Osteocyte (in vitro differentiated cells): ENCODE measurements at regions not wholly inside any gene's neighbourhood (a gene's known extent, or its start where the extent isn't known, plus 50 kb on each side); places are given as distances from the start of the nearest gene placed in this dataset.

Source experiments
- DNase-seq: peaks from one replicate; pipeline ENCODE4 v3.0.0; 2021; ENCODE audit warnings: mixed read lengths; ENCODE audit not compliant: unreplicated experiment; ENCODE audit errors: extremely low spot score
- H3K27ac Mint-ChIP-seq: one replicate; pipeline ENCODE4 v1.8.0; 2021; ENCODE audit warnings: mild to moderate bottlenecking, mixed read lengths; ENCODE audit not compliant: unreplicated experiment
- H3K27me3 Mint-ChIP-seq: one replicate; pipeline ENCODE4 v1.8.0; 2021; ENCODE audit warnings: mixed read lengths; ENCODE audit not compliant: unreplicated experiment
- H3K36me3 Mint-ChIP-seq: one replicate; pipeline ENCODE4 v1.8.0; 2021; ENCODE audit warnings: mixed read lengths; ENCODE audit not compliant: unreplicated experiment
- H3K4me1 Mint-ChIP-seq: one replicate; pipeline ENCODE4 v1.8.0; 2021; ENCODE audit warnings: mixed read lengths; ENCODE audit not compliant: unreplicated experiment
- H3K4me3 Mint-ChIP-seq: one replicate; pipeline ENCODE4 v1.8.0; 2021; ENCODE audit warnings: mild to moderate bottlenecking, moderate library complexity, mixed read lengths; ENCODE audit not compliant: unreplicated experiment
- H3K9me3 Mint-ChIP-seq: one replicate; pipeline ENCODE4 v1.8.0; 2021; ENCODE audit warnings: mixed read lengths; ENCODE audit not compliant: unreplicated experiment
- CTCF ChIP-seq: fragments of 200-600 bp; sonication (generic); IDR thresholded peaks from 2 replicates; pipeline ENCODE4 v1.5.0; 2021; ENCODE audit warnings: antibody characterized with exemption, mild to moderate bottlenecking, moderate library complexity

- Mint-ChIP-seq H3K27ac (no peak overlapping the region), H3K4me1 (no peaks in the 10 kb centered on the region), H3K27me3 (no peaks in the 10 kb centered on the region), H3K9me3 (peaks cover 47% of the 10 kb centered on the region), H3K36me3 (no peaks in the 10 kb centered on the region), H3K4me3 (no peak overlapping the region)
- no peak for TF ChIP-seq CTCF
- DNase-seq = peak; percentile 54
Observed at GRCh38 chr1:4207842-4208692, 308.0 kb upstream of the C1orf174 start.

- Mint-ChIP-seq H3K27me3 (no peaks in the 10 kb centered on the region), H3K9me3 (peaks cover 31% of the 10 kb centered on the region), H3K4me3 (no peak overlapping the region), H3K27ac (no peak overlapping the region), H3K36me3 (no peaks in the 10 kb centered on the region), H3K4me1 (no peaks in the 10 kb centered on the region)
- no peak for TF ChIP-seq CTCF
- peak; percentile 40 for DNase-seq
Observed at GRCh38 chr1:4210043-4210442, 310.0 kb upstream of the C1orf174 start.

GRCh38 chr1:4212796-4213195 is 312.7 kb upstream of the C1orf174 start:
- TF ChIP-seq CTCF = no peak
- Mint-ChIP-seq H3K4me3 (no peak overlapping the region), H3K27me3 (no peaks in the 10 kb centered on the region), H3K36me3 (no peaks in the 10 kb centered on the region), H3K4me1 (no peaks in the 10 kb centered on the region), H3K9me3 (peaks cover 20% of the 10 kb centered on the region), H3K27ac (no peak overlapping the region)
- peak; percentile 51 for DNase-seq

GRCh38 chr1:4213366-4213973 is 313.4 kb upstream of the C1orf174 start:
- Mint-ChIP-seq H3K9me3 (peaks cover 20% of the 10 kb centered on the region), H3K4me3 (no peak overlapping the region), H3K27me3 (no peaks in the 10 kb centered on the region), H3K4me1 (no peaks in the 10 kb centered on the region), H3K36me3 (no peaks in the 10 kb centered on the region), H3K27ac (no peak overlapping the region)
- peak; percentile 63 for DNase-seq
- TF ChIP-seq CTCF = no peak

GRCh38 chr1:4214826-4215225 is 314.8 kb upstream of the C1orf174 start:
- Mint-ChIP-seq H3K9me3 (peaks cover 12% of the 10 kb centered on the region), H3K27ac (no peak overlapping the region), H3K4me3 (no peak overlapping the region), H3K36me3 (no peaks in the 10 kb centered on the region), H3K4me1 (no peaks in the 10 kb centered on the region), H3K27me3 (no peaks in the 10 kb centered on the region)
- TF ChIP-seq CTCF = no peak
- peak; percentile 64 for DNase-seq
